GM12878 (cell line): ENCODE measurements at regions not wholly inside any gene's neighbourhood (a gene's known extent, or its start where the extent isn't known, plus 50 kb on each side); places are given as distances from the start of the nearest gene placed in this dataset.

Experiments used
- BCL11A ChIP-seq: IDR thresholded peaks from 2 replicates; pipeline ENCODE4 v1.6.1; 2011; ENCODE audit warnings: low read depth, low read length
- BCL3 ChIP-seq: IDR thresholded peaks from 2 replicates; pipeline ENCODE4 v1.6.1; 2011; ENCODE audit warnings: borderline replicate concordance, low read depth, mild to moderate bottlenecking, moderate library complexity, low read length; ENCODE audit not compliant: insufficient read depth, poor library complexity, severe bottlenecking
- BHLHE40 ChIP-seq, 2 experiments: fragments of 450-650 bp in 1 of 2; IDR thresholded peaks; 2 replicates each; pipeline ENCODE4 v1.6.1; 2011 to 2017; ENCODE audit warnings: low read depth in 2 of 2, borderline replicate concordance in 1 of 2, improper control_type of control experiment in 1 of 2, low read length in 1 of 2, mild to moderate bottlenecking in 1 of 2
- CBFB ChIP-seq: IDR thresholded peaks from 2 replicates; pipeline ENCODE4 v1.6.1; 2016; ENCODE audit warnings: antibody characterized with exemption, low read depth
- CEBPB ChIP-seq, 2 experiments: fragments of 150-350 bp in 1 of 2; IDR thresholded peaks; 2 replicates each; pipeline ENCODE4 v1.6.1; 2012 to 2014; ENCODE audit warnings: low read depth in 2 of 2, low read length in 2 of 2, borderline replicate concordance in 1 of 2, inconsistent platforms in 1 of 2
- FOXM1 ChIP-seq: IDR thresholded peaks from 2 replicates; pipeline ENCODE4 v1.6.1; 2012; ENCODE audit warnings: low read depth, mild to moderate bottlenecking, inconsistent platforms, low read length, moderate library complexity
- HSF1 ChIP-seq: fragments of 150-350 bp; IDR thresholded peaks from 2 replicates; pipeline ENCODE4 v1.6.1; 2014; ENCODE audit warnings: mild to moderate bottlenecking, low read depth, low read length
- JUNB ChIP-seq: IDR thresholded peaks from 2 replicates; pipeline ENCODE4 v1.6.1; 2016; ENCODE audit warnings: antibody characterized with exemption, mild to moderate bottlenecking
- MTA2 ChIP-seq: fragments of 450-650 bp; IDR thresholded peaks from 2 replicates; pipeline ENCODE4 v1.6.1; 2016; ENCODE audit warnings: low read depth, mild to moderate bottlenecking, moderate library complexity
- MYB ChIP-seq: fragments of 150-350 bp; IDR thresholded peaks from 2 replicates; pipeline ENCODE4 v1.6.1; 2014; ENCODE audit warnings: mild to moderate bottlenecking, low read depth, low read length, borderline replicate concordance
- PBX3 ChIP-seq: IDR thresholded peaks from 2 replicates; pipeline ENCODE4 v1.6.1; 2011; ENCODE audit warnings: mild to moderate bottlenecking, low read depth, low read length, moderate library complexity; ENCODE audit not compliant: insufficient replicate concordance
- PML ChIP-seq: IDR thresholded peaks from 2 replicates; pipeline ENCODE4 v1.6.1; 2012; ENCODE audit warnings: low read length, inconsistent platforms
- POLR2A ChIP-seq: IDR thresholded peaks from 2 replicates; pipeline ENCODE4 v1.6.1; 2011; ENCODE audit warnings: low read depth, mild to moderate bottlenecking, low read length
- RCOR1 ChIP-seq: conservative IDR thresholded peaks from 2 replicates; pipeline ENCODE4 v1.6.1; 2012; ENCODE audit warnings: low read depth, low read length, improper control_type of control experiment
- RELB ChIP-seq: fragments of 450-650 bp; IDR thresholded peaks from 2 replicates; pipeline ENCODE4 v1.6.1; 2017; ENCODE audit warnings: low read depth, mild to moderate bottlenecking, moderate library complexity
- RFX5 ChIP-seq: IDR thresholded peaks from 2 replicates; pipeline ENCODE4 v1.6.1; 2011; ENCODE audit warnings: low read depth, low read length, improper control_type of control experiment
- SMAD1 ChIP-seq: fragments of 450-650 bp; IDR thresholded peaks from 2 replicates; pipeline ENCODE4 v1.6.1; 2018; ENCODE audit warnings: mild to moderate bottlenecking, low read depth; ENCODE audit not compliant: partially characterized antibody
- TBL1XR1 ChIP-seq: IDR thresholded peaks from 2 replicates; pipeline ENCODE4 v1.6.1; 2012; ENCODE audit warnings: low read depth, low read length, improper control_type of control experiment
- TCF7 ChIP-seq: IDR thresholded peaks from 2 replicates; pipeline ENCODE4 v1.6.1; 2014; ENCODE audit warnings: antibody characterized with exemption, borderline replicate concordance
- ZBTB4 ChIP-seq: fragments of 450-650 bp; formaldehyde crosslinking; IDR thresholded peaks from 2 replicates; pipeline ENCODE4 v1.4.0; 2022; ENCODE audit warnings: mild to moderate bottlenecking, moderate library complexity

GRCh38 chr3:81816473-81817250 lies 55.2 kb upstream of the GBE1 start (continued):
- TF ChIP-seq PML: peak; percentile 95
- TF ChIP-seq BCL3: peak; percentile 98
- 0 out of 2 replicates have a peak, but pooled peaks have one; percentile 24 for TF ChIP-seq TCF7
- TF ChIP-seq MTA2: peak; percentile 89
- peak; percentile 40 for TF ChIP-seq SMAD1
- peak in 1 of 2 experiments; percentile 91; a peak in 1 of 4 replicates for TF ChIP-seq CEBPB (IDR thresholded peaks at IDR 0.05; ENCODE audit: borderline replicate concordance in 1 of 2, low read depth in 2 of 2, low read length in 2 of 2)
- TF ChIP-seq ZBTB4 (CRISPR knock-in tag): no peak
- peak; percentile 90 for TF ChIP-seq TBL1XR1
- no peak for TF ChIP-seq HSF1
- TF ChIP-seq POLR2A: no peak
- TF ChIP-seq RELB: peak; percentile 87; the same call in 1 of the 2 replicates
- TF ChIP-seq MYB: peak; percentile 88
- peak; percentile 83; the same call in 1 of the 2 replicates for TF ChIP-seq RCOR1
- TF ChIP-seq FOXM1: peak; percentile 100
- TF ChIP-seq JUNB: peak; percentile 93
- 0 out of 2 replicates have a peak, but pooled peaks have one; percentile 23 for TF ChIP-seq CBFB
- TF ChIP-seq BHLHE40 (IDR thresholded peaks at IDR 0.05; ENCODE audit: borderline replicate concordance in 1 of 2, low read depth in 2 of 2, low read length in 1 of 2): peak; percentile 94 to 95
- peak; percentile 96 for TF ChIP-seq BCL11A
- TF ChIP-seq PBX3: no peak
- TF ChIP-seq RFX5: no peak
